BLaER1 treated with 17β-estradiol and CSF1 and Interleukin-3, amounts not matched to agents 10 nM and 100 nM (cell line): ENCODE measurements at regions not wholly inside any gene's neighbourhood (a gene's known extent, or its start where the extent isn't known, plus 50 kb on each side); places are given as distances from the start of the nearest gene placed in this dataset.
A peak's percentile ranks its signal among the peaks of the same experiment; 100 is the strongest.

Experiments
- H3K27ac ChIP-seq, 11 experiments: shearing (Covaris generic); formaldehyde crosslinking; 2 replicates each; pipeline ENCODE4 v1.8.1; 2022
- H3K27me3 ChIP-seq, 11 experiments: shearing (Covaris generic); formaldehyde crosslinking; 2 replicates each; pipeline ENCODE4 v1.8.1; 2022
- H3K36me3 ChIP-seq, 11 experiments: shearing (Covaris generic); formaldehyde crosslinking; 2 replicates each; pipeline ENCODE4 v1.8.1; 2022
- H3K4me1 ChIP-seq, 10 experiments: shearing (Covaris generic); formaldehyde crosslinking; 2 replicates each; pipeline ENCODE4 v1.8.1; 2022
- H3K4me2 ChIP-seq, 11 experiments: shearing (Covaris generic); formaldehyde crosslinking; 2 replicates each; pipeline ENCODE4 v1.8.1; 2022
- H3K4me3 ChIP-seq, 10 experiments: shearing (Covaris generic); formaldehyde crosslinking; 2 replicates each; pipeline ENCODE4 v1.8.1; 2022
- H3K9ac ChIP-seq, 11 experiments: shearing (Covaris generic); formaldehyde crosslinking; 2 replicates each; pipeline ENCODE4 v1.8.1; 2022
- H3K9me3 ChIP-seq, 11 experiments: shearing (Covaris generic); formaldehyde crosslinking; replicated peaks in 1 of 11; 2 replicates each; pipeline ENCODE4 v1.8.1; 2022
- H4K20me1 ChIP-seq, 11 experiments: shearing (Covaris generic); formaldehyde crosslinking; 2 replicates each; pipeline ENCODE4 v1.8.1; 2022
- Cebpa-rat ChIP-seq, 11 experiments: shearing (Covaris generic); IDR thresholded peaks; 2 replicates each; pipeline ENCODE4 v1.8.1; 2022

DNA sequence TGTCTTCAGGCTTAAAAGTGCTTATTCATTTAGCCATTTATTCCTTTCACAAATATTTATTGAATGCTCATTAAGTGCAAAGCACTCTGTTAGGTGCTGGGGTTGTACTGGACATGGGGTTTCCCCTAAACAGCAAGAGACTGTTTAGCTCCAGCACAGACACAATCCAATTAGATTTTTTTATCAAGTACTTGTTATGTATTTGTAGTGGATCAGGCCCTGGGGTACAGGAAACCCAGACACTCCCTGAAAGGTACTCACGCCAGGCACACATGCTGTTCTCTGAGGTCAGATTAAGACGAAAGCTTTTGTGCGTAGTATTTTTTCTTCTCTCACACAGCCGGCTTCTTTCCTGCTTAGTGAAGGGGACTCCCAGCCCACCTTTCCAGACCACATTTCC is 218.1 kb upstream of the PLET1 start:
- no peak overlapping the region for H3K27ac ChIP-seq
- H3K36me3 ChIP-seq = no peaks in the 10 kb centered on the region
- H3K9me3 ChIP-seq = no peaks in the 10 kb centered on the region
- no peaks in the 10 kb centered on the region for H3K27me3 ChIP-seq
- no peaks in the 10 kb centered on the region for H4K20me1 ChIP-seq
- no peaks in the 10 kb centered on the region for H3K4me1 ChIP-seq
- no peak overlapping the region for H3K9ac ChIP-seq
- H3K4me2 ChIP-seq = no peak overlapping the region
- TF ChIP-seq Cebpa-rat (IDR thresholded peaks at IDR 0.05) = no peak
- H3K4me3 ChIP-seq = no peak overlapping the region

DNA sequence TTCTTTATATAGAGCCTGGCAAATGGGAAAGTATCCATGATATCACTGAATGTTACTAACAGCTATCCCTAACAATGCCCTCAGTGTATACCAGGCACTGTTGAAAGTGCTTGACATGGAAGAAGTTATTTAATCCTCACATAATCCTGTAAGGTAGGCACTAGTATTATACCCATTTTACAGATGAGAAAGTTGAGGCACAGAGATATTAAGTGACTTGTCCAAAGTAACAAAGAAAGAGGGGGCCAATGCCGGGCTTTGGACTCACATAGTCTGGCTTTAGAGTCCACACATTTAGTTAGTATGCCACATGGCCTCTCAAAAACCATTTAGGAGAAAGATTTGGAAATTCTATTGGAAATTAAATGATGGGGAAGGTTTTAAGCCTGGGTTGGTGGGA is 220.8 kb upstream of the PLET1 start:
- H3K9ac ChIP-seq = no peak overlapping the region
- H4K20me1 ChIP-seq = no peaks in the 10 kb centered on the region
- H3K9me3 ChIP-seq = no peaks in the 10 kb centered on the region
- H3K27ac ChIP-seq = no peak overlapping the region
- H3K27me3 ChIP-seq = no peaks in the 10 kb centered on the region
- H3K4me3 ChIP-seq = no peak overlapping the region
- TF ChIP-seq Cebpa-rat (IDR thresholded peaks at IDR 0.05) = no peak
- H3K4me1 ChIP-seq = no peaks in the 10 kb centered on the region
- no peak overlapping the region for H3K4me2 ChIP-seq
- no peaks in the 10 kb centered on the region for H3K36me3 ChIP-seq

DNA sequence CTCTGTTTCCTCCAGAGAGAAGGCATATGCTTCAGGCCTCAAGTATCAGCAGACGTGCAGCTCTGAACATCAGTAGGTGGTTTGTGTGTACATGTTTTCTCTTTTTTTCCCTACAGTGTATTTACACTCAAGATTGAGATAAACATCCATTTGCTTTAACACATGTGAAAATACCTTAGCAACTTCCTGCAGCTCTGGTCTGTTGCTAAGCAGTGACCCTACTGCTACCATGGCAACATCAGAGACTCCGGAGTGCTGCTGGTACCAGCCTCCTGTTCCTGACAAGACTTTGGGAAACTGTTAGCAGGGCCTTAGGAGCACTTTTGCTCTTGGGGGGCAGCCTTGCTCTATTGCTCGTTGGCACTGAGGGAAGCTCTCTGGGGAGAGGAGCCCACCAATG is 221.2 kb upstream of the PLET1 start:
- Histone ChIP-seq H3K36me3 (no peaks in the 10 kb centered on the region), H3K4me2 (no peak overlapping the region), H3K27me3 (no peaks in the 10 kb centered on the region), H3K4me1 (no peaks in the 10 kb centered on the region), H3K27ac (no peak overlapping the region), H4K20me1 (no peaks in the 10 kb centered on the region), H3K9ac (no peak overlapping the region), H3K4me3 (no peak overlapping the region), H3K9me3 (no peaks in the 10 kb centered on the region)
- TF ChIP-seq Cebpa-rat (IDR thresholded peaks at IDR 0.05) = no peak

DNA sequence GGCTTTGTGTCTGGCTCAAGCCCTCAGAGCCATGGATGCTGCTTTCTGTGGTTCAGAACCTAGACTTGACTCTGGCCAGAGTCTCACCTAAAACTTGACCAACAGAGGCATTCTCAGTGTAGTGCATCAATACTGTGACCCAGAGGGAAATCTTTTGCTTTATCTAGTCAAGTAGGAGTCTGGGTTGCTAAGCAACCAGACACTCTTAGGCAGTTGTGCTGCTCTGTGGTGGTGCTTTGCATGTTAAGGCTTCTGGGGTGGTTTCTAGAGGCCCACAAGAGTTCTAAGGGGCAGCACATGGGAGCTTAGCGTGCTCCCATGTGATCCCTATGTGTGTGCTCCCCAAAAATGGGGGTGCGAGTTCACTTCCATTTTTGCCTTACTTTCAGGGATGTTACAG is 224.6 kb upstream of the PLET1 start:
- no peaks in the 10 kb centered on the region for H3K27me3 ChIP-seq
- H3K9me3 ChIP-seq = no peaks in the 10 kb centered on the region
- H3K27ac ChIP-seq = no peak overlapping the region
- no peak for TF ChIP-seq Cebpa-rat (IDR thresholded peaks at IDR 0.05)
- H4K20me1 ChIP-seq = no peaks in the 10 kb centered on the region
- H3K9ac ChIP-seq = no peak overlapping the region
- no peak overlapping the region for H3K4me3 ChIP-seq
- H3K36me3 ChIP-seq = no peaks in the 10 kb centered on the region
- H3K4me1 ChIP-seq = peaks cover 0 to 13% (median 0%) of the 10 kb centered on the region in 10 experiments; a peak in 6 of 20 replicates
- H3K4me2 ChIP-seq = no peak overlapping the region

DNA sequence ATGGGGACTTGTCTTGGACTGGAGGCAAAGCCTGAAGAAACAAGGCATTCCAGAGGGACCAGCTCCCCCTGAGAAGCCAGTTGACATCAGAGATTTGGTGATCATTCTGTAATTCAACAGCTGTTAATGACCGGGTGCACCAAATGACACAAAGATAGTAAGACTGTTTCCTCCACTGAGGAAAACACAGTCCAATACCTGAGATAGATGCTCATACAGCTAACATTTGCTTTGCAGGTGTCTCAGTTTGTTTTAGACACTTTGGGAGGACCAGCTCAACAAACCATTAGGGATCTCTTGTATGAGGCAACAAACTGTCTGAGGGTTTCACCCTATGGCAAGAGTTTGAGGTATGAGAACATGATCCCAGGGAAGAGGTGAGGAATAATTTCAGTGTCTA is 237.2 kb upstream of the PLET1 start:
- H3K9ac ChIP-seq = no peak overlapping the region
- no peaks in the 10 kb centered on the region for H3K36me3 ChIP-seq
- no peaks in the 10 kb centered on the region for H3K27me3 ChIP-seq
- H4K20me1 ChIP-seq = no peaks in the 10 kb centered on the region
- H3K4me2 ChIP-seq = no peak overlapping the region
- H3K9me3 ChIP-seq = no peaks in the 10 kb centered on the region
- no peak overlapping the region for H3K27ac ChIP-seq
- peaks cover 0 to 8% (median 0%) of the 10 kb centered on the region in 10 experiments; a peak in 1 of 20 replicates for H3K4me1 ChIP-seq
- no peak overlapping the region for H3K4me3 ChIP-seq
- no peak for TF ChIP-seq Cebpa-rat (IDR thresholded peaks at IDR 0.05)

DNA sequence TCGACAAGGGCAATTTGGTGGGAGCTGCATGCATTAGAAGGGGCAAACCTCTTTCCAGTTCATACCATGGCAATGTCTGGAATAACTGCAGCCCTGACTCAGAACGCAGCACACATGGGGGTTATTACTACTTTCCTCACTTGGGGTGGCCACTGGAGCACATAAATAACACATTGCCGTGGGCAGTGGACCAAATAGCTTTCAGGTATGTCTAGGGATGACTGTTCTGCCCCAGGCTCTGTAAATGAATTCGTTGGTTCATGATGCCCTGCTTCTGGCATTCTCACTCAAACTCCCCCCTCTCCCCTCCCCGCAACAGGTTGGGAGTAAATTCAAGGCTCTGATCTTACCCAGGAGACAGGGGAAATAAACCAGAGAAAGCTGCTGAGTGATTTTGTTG is 238.0 kb upstream of the PLET1 start:
- no peak overlapping the region for H3K9ac ChIP-seq
- H3K27ac ChIP-seq = no peak overlapping the region
- TF ChIP-seq Cebpa-rat (IDR thresholded peaks at IDR 0.05) = no peak
- no peak overlapping the region for H3K4me2 ChIP-seq
- no peaks in the 10 kb centered on the region for H3K36me3 ChIP-seq
- H3K27me3 ChIP-seq = no peaks in the 10 kb centered on the region
- no peaks in the 10 kb centered on the region for H4K20me1 ChIP-seq
- H3K9me3 ChIP-seq = no peaks in the 10 kb centered on the region
- peaks cover 0 to 8% (median 0%) of the 10 kb centered on the region in 10 experiments; a peak in 1 of 20 replicates for H3K4me1 ChIP-seq
- H3K4me3 ChIP-seq = no peak overlapping the region

DNA sequence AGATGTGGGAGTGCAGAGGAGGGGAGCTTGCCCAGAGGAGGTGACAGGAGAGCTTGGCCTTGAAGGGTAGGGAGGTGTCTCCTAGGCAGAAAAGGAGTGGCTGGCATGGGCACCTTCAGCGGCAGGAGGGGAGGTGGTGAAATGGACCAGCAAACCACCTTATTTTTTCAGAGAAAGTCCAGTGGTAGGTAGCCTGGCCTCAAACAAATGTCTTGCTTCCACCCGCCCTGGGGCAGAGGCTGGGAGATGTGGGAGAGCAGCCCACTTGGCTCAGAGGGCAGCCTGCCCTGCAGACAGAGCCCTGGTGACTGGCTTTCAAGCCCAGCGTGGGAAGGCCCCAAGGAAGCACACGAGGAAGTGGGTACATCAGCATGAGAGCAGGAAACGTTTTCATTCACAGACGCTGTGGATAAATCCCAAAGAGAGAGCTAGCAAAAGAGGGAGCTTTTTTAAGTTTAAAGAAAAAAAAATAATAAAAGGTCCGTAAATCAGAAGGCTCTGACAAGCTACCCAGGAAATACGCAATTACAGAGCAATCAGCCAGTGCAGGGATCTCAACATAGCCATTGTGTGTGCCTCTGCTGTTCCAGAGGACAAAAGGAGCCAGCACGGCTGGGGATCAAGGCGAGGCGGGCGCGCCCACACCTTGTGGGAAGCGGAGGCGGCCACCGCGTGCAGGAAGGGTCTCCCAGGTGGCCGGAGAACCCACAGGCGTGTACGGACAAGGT is 238.7 kb upstream of the PLET1 start:
- no peaks in the 10 kb centered on the region for H3K27me3 ChIP-seq
- no peak overlapping the region for H3K27ac ChIP-seq
- H3K4me1 ChIP-seq = peaks cover 0 to 8% (median 0%) of the 10 kb centered on the region in 10 experiments; a peak in 1 of 20 replicates
- peak overlapping the region in 1 of 11 experiments; percentile 16; a peak in 1 of 22 replicates for H3K4me2 ChIP-seq
- H3K9ac ChIP-seq = no peak overlapping the region
- no peak for TF ChIP-seq Cebpa-rat (IDR thresholded peaks at IDR 0.05)
- no peak overlapping the region for H3K4me3 ChIP-seq
- no peaks in the 10 kb centered on the region for H4K20me1 ChIP-seq
- no peaks in the 10 kb centered on the region for H3K9me3 ChIP-seq
- H3K36me3 ChIP-seq = no peaks in the 10 kb centered on the region

DNA sequence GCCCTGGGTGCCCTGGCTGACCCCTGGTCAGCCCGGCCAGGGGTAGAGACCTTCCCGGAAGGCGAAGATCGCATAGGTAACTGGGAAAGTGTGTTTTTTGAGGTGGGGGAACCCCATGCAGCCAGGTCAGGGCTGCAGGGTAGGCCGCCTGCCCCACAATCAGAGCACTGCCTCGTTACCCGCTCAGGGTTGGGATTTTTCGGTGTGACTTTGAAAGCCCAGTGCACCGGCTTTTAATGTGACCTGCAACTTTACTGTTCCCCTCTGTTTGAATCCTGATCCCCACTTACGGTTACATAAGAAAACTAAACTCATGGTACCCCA is 239.2 kb upstream of the PLET1 start:
- TF ChIP-seq Cebpa-rat (IDR thresholded peaks at IDR 0.05) = no peak
- Histone ChIP-seq H3K27ac (no peak overlapping the region), H3K27me3 (no peaks in the 10 kb centered on the region), H3K9me3 (no peaks in the 10 kb centered on the region), H3K36me3 (no peaks in the 10 kb centered on the region), H3K4me3 (no peak overlapping the region), H3K4me2 (peak overlapping the region in 1 of 11 experiments; percentile 16; a peak in 1 of 22 replicates), H3K4me1 (peaks cover 0 to 8% (median 0%) of the 10 kb centered on the region in 10 experiments; a peak in 1 of 20 replicates), H3K9ac (no peak overlapping the region), H4K20me1 (no peaks in the 10 kb centered on the region)

DNA sequence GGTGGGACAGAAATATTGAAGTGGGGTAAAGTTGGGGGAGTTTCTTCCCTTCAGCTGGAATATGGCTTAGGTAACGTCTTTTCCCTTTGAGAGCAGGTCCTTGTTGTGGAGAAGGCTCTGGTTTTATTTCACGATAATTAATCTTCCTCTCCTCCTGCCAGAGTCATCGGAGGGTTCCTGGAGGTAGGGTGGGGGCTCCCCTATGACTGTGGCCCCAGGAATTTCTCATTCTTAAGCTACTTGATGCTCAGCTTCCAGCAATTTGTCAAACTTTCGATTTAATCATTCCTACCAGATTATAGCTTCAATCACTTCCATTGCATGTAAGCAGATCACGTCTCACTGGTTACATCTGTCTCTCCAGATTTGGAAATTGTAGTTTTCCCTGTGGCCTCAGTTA is 242.8 kb upstream of the PLET1 start:
- no peaks in the 10 kb centered on the region for H3K27me3 ChIP-seq
- peaks cover 0 to 3% (median 0%) of the 10 kb centered on the region in 11 experiments; a peak in 1 of 22 replicates for H3K9me3 ChIP-seq
- peaks cover 0 to 8% (median 0%) of the 10 kb centered on the region in 10 experiments; a peak in 1 of 20 replicates for H3K4me1 ChIP-seq
- no peak overlapping the region for H3K9ac ChIP-seq
- no peak overlapping the region for H3K4me3 ChIP-seq
- TF ChIP-seq Cebpa-rat (IDR thresholded peaks at IDR 0.05) = no peak
- no peak overlapping the region for H3K4me2 ChIP-seq
- H3K36me3 ChIP-seq = no peaks in the 10 kb centered on the region
- no peaks in the 10 kb centered on the region for H4K20me1 ChIP-seq
- no peak overlapping the region for H3K27ac ChIP-seq

DNA sequence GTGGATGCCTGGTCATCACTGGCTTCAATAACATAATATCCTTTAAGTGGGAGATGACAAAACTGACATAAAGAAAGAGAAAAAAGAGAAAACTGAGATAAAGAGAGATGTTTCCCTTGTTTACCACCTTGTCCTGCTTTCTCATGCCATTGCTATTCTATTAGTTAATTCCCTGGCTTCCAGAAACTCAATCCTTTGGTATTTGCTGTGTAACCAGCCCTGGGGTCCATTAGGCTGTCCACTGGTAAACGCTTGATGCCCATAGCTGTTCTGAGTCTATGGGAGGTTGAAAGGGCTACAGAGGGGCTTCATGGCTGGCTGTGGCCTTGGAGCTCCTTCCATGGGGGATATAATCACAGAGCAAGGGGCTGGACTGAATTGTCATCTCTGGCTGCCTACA is 243.4 kb upstream of the PLET1 start:
- TF ChIP-seq Cebpa-rat (IDR thresholded peaks at IDR 0.05) = no peak
- Histone ChIP-seq H3K9me3 (peaks cover 0 to 3% (median 0%) of the 10 kb centered on the region in 11 experiments; a peak in 1 of 22 replicates), H3K4me2 (no peak overlapping the region), H4K20me1 (no peaks in the 10 kb centered on the region), H3K4me1 (peaks cover 0 to 8% (median 0%) of the 10 kb centered on the region in 10 experiments; a peak in 2 of 20 replicates), H3K27ac (no peak overlapping the region), H3K27me3 (no peaks in the 10 kb centered on the region), H3K9ac (no peak overlapping the region), H3K36me3 (no peaks in the 10 kb centered on the region), H3K4me3 (no peak overlapping the region)
